ENCODE measurements at regions not wholly inside any gene's neighbourhood (a gene's known extent, or its start where the extent isn't known, plus 50 kb on each side); places are given as distances from the start of the nearest gene placed in this dataset.

DNA sequence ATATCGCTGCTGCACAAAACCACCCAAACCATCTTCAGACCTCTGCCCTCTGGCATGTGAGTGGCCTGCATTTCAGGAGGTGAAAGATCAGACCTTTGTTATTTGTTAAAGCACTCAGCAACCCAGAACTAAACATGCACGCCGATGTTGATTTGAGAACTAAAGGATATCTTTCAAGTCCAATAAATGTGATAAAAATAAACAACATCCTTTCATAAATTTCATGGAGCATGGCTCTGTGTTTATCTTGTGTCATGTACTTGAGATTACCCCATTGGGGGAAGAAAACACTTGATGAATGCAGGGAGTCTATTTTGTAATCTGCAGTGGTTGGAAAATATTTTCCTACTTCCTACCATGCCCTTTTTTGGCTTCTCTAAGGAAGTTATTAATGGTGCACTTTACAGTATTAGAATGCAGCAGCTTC, 70.8 kb upstream of the GATA6 start:
- CTCF ChIA-PET: no interaction called here
- Histone ChIP-seq H3K27ac (ENCODE audit: low read length) (no peak overlapping the region), H3K4me1 (ENCODE audit: control insufficient read depth, insufficient read depth, low read length) (no peaks in the 10 kb centered on the region), H3K4me3 (ENCODE audit: low read depth in 2 of 2, low read length in 2 of 2) (no peak overlapping the region), H3K9me3 (ENCODE audit: control insufficient read depth, insufficient read depth, low read depth, low read length) (no peaks in the 10 kb centered on the region), H3K27me3 (ENCODE audit: control insufficient read depth, insufficient read depth, low read length) (no peaks in the 10 kb centered on the region), H3K36me3 (ENCODE audit: control insufficient read depth, insufficient read depth, low read length) (no peaks in the 10 kb centered on the region)
- ATAC-seq: no peak
- POLR2A ChIA-PET: no interaction called here
- intact Hi-C loops (cut with micrococcal nuclease; ENCODE audit: unreplicated experiment) (no loop called here), in situ Hi-C loops (cut with HindIII; ENCODE audit: low pct_unique_long_range_greater_than_20kb, low sequenced_read_pairs) (no loop called here)
- no TSS peak for BruUV-seq (replicated peaks)
- DNase-seq (ENCODE audit: low read depth, low spot score): no peak
- TF ChIP-seq, protein P1, sequence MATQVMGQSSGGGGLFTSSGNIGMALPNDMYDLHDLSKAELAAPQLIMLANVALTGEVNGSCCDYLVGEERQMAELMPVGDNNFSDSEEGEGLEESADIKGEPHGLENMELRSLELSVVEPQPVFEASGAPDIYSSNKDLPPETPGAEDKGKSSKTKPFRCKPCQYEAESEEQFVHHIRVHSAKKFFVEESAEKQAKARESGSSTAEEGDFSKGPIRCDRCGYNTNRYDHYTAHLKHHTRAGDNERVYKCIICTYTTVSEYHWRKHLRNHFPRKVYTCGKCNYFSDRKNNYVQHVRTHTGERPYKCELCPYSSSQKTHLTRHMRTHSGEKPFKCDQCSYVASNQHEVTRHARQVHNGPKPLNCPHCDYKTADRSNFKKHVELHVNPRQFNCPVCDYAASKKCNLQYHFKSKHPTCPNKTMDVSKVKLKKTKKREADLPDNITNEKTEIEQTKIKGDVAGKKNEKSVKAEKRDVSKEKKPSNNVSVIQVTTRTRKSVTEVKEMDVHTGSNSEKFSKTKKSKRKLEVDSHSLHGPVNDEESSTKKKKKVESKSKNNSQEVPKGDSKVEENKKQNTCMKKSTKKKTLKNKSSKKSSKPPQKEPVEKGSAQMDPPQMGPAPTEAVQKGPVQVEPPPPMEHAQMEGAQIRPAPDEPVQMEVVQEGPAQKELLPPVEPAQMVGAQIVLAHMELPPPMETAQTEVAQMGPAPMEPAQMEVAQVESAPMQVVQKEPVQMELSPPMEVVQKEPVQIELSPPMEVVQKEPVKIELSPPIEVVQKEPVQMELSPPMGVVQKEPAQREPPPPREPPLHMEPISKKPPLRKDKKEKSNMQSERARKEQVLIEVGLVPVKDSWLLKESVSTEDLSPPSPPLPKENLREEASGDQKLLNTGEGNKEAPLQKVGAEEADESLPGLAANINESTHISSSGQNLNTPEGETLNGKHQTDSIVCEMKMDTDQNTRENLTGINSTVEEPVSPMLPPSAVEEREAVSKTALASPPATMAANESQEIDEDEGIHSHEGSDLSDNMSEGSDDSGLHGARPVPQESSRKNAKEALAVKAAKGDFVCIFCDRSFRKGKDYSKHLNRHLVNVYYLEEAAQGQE (IDR thresholded peaks at IDR 0.05; ENCODE audit: insufficient read depth in 1 of 2, low read depth in 2 of 2, low read length in 1 of 2): no peak
- TF ChIP-seq CTCF (IDR thresholded peaks at IDR 0.05) (no peak), TCF7L2 (IDR thresholded peaks at IDR 0.05; ENCODE audit: low read depth, low read length) (no peak), POLR2AphosphoS5 (IDR thresholded peaks at IDR 0.05; ENCODE audit: low read depth, low read length) (no peak), SIN3A (IDR thresholded peaks at IDR 0.05; ENCODE audit: borderline replicate concordance, insufficient read depth, low read depth, low read length) (no peak)

GRCh38 chr18:22099925-22100324, 69.5 kb upstream of the GATA6 start:
- Histone ChIP-seq H3K36me3 (ENCODE audit: control insufficient read depth, insufficient read depth, low read length) (no peaks in the 10 kb centered on the region), H3K9me3 (ENCODE audit: control insufficient read depth, insufficient read depth, low read depth, low read length) (no peaks in the 10 kb centered on the region), H3K27me3 (ENCODE audit: control insufficient read depth, insufficient read depth, low read length) (no peaks in the 10 kb centered on the region), H3K27ac (ENCODE audit: low read length) (no peak overlapping the region), H3K4me1 (ENCODE audit: control insufficient read depth, insufficient read depth, low read length) (no peaks in the 10 kb centered on the region), H3K4me3 (ENCODE audit: low read depth in 2 of 2, low read length in 2 of 2) (no peak overlapping the region)
- in situ Hi-C loops (cut with HindIII; ENCODE audit: low pct_unique_long_range_greater_than_20kb, low sequenced_read_pairs) (no loop called here), intact Hi-C loops (cut with micrococcal nuclease; ENCODE audit: unreplicated experiment) (no loop called here)
- POLR2A ChIA-PET: no interaction called here
- no peak for TF ChIP-seq CTCF (IDR thresholded peaks at IDR 0.05)
- TF ChIP-seq SIN3A (IDR thresholded peaks at IDR 0.05; ENCODE audit: borderline replicate concordance, insufficient read depth, low read depth, low read length): no peak
- TF ChIP-seq POLR2AphosphoS5 (IDR thresholded peaks at IDR 0.05; ENCODE audit: low read depth, low read length): no peak
- no TSS peak for BruUV-seq (replicated peaks)
- no peak for ATAC-seq
- CTCF ChIA-PET: no interaction called here
- no peak for DNase-seq (ENCODE audit: low read depth, low spot score)

DNA sequence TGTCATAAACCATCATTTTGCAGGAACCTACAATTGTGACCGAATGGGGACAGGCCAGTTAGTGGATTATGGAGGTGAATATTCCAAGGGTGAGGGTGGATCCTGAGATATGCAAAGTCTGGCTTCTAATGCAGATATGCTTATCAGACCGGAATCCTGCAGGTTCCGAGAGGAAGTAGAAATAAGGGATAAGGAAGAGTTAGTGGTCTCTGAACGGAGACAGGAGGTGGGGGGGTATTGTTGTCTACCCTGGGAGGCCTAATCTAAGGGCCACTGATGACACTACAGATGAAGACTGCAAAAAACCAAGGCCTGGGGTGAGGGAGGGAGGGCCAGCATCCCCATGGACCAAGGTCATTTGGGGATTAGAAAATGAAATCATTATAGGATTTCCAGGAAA, 67.7 kb upstream of the GATA6 start:
- Histone ChIP-seq H3K27ac (ENCODE audit: low read length) (no peak overlapping the region), H3K36me3 (ENCODE audit: control insufficient read depth, insufficient read depth, low read length) (no peaks in the 10 kb centered on the region), H3K9me3 (ENCODE audit: control insufficient read depth, insufficient read depth, low read depth, low read length) (no peaks in the 10 kb centered on the region), H3K27me3 (ENCODE audit: control insufficient read depth, insufficient read depth, low read length) (no peaks in the 10 kb centered on the region), H3K4me1 (ENCODE audit: control insufficient read depth, insufficient read depth, low read length) (no peaks in the 10 kb centered on the region), H3K4me3 (ENCODE audit: low read depth in 2 of 2, low read length in 2 of 2) (no peak overlapping the region)
- POLR2A ChIA-PET: no interaction called here
- CTCF ChIA-PET: no interaction called here
- TF ChIP-seq POLR2AphosphoS5 (IDR thresholded peaks at IDR 0.05; ENCODE audit: low read depth, low read length) (no peak), TCF7L2 (IDR thresholded peaks at IDR 0.05; ENCODE audit: low read depth, low read length) (no peak)
- TF ChIP-seq, protein P1 (IDR thresholded peaks at IDR 0.05; ENCODE audit: insufficient read depth in 1 of 2, low read depth in 2 of 2, low read length in 1 of 2): no peak
- intact Hi-C loops (cut with micrococcal nuclease; ENCODE audit: unreplicated experiment): no loop called here
- DNase-seq (ENCODE audit: low read depth, low spot score): no peak
- no peak for ATAC-seq
- in situ Hi-C loops (cut with HindIII; ENCODE audit: low pct_unique_long_range_greater_than_20kb, low sequenced_read_pairs): no loop called here
- BruUV-seq (replicated peaks): no TSS peak

Measured in Panc1 (cell line).